ENCODE measurements at regions not wholly inside any gene's neighbourhood (a gene's known extent, or its start where the extent isn't known, plus 50 kb on each side); places are given as distances from the start of the nearest gene placed in this dataset.

DNA sequence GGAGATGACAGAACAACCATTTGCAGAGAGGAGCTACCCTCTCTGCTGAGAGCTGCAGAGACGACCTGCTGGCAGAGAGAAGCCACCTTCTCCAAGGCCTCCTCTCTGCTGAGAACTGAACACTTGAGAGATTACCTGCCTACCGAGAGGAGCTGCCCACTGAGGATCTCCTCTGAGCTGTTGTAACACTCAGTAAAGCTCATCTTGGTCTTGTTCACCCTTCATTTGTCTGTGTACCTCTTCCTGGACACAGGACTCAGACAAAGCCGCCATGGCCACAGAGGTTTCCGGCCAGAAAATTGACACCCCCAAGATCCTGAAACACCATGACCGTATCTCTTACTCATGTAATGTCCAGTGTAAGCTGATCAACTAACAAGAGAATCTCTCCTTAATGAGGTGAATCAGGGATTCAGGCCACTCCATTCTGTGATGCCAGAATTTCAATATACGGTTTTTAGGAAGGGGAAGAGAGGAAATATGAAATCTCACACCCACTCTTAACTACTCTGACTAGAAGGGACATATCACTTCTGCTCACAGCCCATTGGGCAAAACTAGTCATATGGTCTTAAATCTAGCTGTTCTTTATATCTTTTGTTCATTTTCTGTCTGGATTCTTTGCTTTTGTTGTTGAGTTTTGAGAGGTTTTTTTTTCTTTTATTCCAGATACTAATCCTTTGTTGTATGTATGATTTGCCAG lies 83.8 kb downstream of the RHOU start:
- in situ Hi-C loops (cut with HindIII; ENCODE audit: low sequenced_read_pairs): no loop called here
- DNase-seq (ENCODE audit: low spot score): no peak

DNA sequence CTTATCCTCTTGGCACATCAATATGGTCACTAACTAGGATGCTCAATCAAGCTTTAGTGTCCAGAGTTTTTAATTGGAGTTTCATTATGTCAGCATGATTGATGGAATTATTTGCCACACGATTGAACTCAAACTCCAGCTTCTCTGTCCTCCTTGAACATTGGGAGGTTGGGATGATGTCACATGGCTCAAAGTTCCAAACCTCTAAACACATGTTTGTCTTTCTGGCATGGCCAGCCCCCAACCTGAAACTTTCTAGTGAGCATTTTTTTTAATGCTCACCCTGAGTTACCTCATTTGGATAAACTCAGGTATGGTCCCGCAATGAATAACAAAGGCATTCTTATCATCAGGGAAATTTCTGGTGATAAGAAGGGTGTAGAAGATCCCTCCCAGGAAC lies 86.0 kb downstream of the RHOU start:
- in situ Hi-C loops (cut with HindIII; ENCODE audit: low sequenced_read_pairs): no loop called here
- DNase-seq (ENCODE audit: low spot score): no peak

DNA sequence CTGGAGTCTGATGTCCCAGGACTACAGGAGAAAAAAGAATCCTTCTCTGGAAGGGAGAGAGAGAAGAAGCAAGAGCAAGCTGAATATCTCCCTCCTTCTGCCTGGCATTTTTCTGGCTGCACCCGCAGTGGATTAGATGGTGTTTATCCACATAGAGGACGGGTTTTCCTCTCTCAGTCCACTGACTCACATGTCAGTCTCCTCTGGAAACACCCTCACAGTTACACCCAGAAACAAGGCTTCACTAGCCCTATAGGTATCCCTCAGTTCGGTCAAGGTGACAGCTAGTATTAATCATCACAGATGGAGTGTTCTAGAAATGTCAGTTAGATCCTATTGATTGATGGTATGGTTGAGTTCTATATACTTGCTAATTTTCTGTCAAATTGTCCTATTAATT lies 87.9 kb downstream of the RHOU start:
- in situ Hi-C loops (cut with HindIII; ENCODE audit: low sequenced_read_pairs): no loop called here
- DNase-seq (ENCODE audit: low spot score): no peak

DNA sequence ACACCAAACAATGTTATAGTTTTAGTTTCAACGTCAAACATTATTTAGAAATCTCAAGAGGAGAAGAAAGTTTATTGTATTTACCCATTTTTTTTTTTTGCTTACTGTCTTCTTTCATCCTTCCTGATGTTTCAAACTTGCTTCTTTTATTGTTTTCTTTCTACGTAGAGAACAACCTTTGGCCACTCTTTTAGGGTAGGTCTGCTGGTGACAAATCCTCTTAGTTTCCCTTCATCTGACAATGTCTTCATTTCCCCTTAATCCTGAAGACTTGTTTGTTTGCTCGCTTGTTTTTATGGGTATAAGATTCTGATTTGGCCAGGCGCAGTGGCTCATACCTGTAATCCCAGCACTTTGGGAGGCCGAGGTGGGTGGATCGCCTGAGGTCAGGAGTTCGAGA lies 89.1 kb downstream of the RHOU start:
- in situ Hi-C loops (cut with HindIII; ENCODE audit: low sequenced_read_pairs): no loop called here
- no peak for DNase-seq (ENCODE audit: low spot score)

- in situ Hi-C loops (cut with HindIII; ENCODE audit: low sequenced_read_pairs): no loop called here
- DNase-seq (ENCODE audit: low spot score): no peak
Observed at GRCh38 chr1:228825041-228825440, 89.8 kb downstream of the RHOU start.

- in situ Hi-C loops (cut with HindIII; ENCODE audit: low sequenced_read_pairs): no loop called here
- DNase-seq (ENCODE audit: low spot score): no peak
Observed at GRCh38 chr1:228825840-228826484, 90.7 kb downstream of the RHOU start.

DNA sequence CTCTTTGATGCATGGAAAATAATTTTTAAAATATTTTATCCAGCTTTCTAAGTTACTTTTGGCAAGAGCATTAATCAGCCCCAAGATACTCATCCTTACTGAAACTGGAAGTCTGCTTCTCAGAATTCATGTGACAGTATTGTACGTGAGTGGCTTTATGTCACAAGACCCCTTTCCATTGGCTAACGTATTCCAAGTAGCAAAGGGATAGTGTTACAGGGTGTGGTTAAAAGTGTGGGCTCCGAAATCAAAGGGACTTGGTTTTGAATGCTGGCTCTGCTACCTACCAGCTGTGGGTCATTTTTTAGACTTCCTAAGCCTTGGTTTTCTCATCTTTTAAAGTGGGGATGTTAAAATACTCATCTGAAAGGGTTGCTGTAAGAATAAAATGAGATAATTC lies 91.7 kb downstream of the RHOU start:
- DNase-seq (ENCODE audit: low spot score): no peak
- in situ Hi-C loops (cut with HindIII; ENCODE audit: low sequenced_read_pairs): no loop called here

DNA sequence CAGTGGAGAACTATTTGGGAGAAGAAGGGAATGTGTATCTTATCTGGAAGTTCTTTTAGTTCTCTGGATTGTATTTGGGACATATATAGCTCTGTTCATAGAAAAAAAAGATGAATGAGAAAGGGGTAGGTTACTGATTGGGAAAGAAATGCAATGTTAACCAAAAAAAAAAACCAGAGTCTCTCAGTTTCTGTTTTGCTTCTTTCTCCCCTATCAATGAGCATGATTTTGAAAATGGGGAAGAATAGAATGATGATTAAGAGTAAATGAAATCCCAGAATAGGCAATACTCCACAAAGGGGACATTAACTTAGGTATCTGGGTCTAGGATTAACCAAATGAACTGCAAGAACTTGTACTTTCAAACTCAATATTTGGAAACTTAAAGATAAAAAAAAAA lies 92.9 kb downstream of the RHOU start:
- no peak for DNase-seq (ENCODE audit: low spot score)
- in situ Hi-C loops (cut with HindIII; ENCODE audit: low sequenced_read_pairs): no loop called here

GRCh38 chr1:228830185-228830953 lies 95.1 kb downstream of the RHOU start:
- in situ Hi-C loops (cut with HindIII; ENCODE audit: low sequenced_read_pairs): no loop called here

GRCh38 chr1:228830954-228831481 lies 95.7 kb downstream of the RHOU start:
- no peak for DNase-seq (ENCODE audit: low spot score)
- in situ Hi-C loops (cut with HindIII; ENCODE audit: low sequenced_read_pairs): no loop called here

More at GRCh38 chr1:228830185-228830953, 95.1 kb downstream of the RHOU start:
- peak; percentile 77 for DNase-seq (ENCODE audit: low spot score)

GRCh38 chr1:228833911-228834688 lies 98.8 kb downstream of the RHOU start:
- no peak for DNase-seq (ENCODE audit: low spot score)
- in situ Hi-C loops (cut with HindIII; ENCODE audit: low sequenced_read_pairs): no loop called here

DNA sequence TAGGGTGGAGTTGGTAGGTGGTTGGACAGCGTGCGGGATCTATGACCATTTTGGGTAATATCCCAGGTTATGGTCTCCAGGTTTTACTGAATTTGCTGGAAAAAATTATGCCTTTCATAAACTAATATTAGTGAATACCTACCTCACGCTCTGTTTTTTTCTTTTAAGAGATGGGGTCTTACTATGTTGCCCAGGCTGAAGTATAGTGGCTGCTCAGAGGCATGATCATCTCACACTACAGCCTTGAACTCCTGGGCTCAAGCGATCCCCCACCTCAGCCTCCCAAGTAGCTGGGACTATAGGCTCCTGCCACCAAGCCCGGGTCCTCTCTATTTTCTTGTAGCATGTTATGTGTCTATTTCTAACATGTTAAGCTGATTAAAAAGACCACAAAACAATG lies 100.2 kb downstream of the RHOU start:
- no peak for DNase-seq (ENCODE audit: low spot score)
- in situ Hi-C loops (cut with HindIII; ENCODE audit: low sequenced_read_pairs): no loop called here

DNA sequence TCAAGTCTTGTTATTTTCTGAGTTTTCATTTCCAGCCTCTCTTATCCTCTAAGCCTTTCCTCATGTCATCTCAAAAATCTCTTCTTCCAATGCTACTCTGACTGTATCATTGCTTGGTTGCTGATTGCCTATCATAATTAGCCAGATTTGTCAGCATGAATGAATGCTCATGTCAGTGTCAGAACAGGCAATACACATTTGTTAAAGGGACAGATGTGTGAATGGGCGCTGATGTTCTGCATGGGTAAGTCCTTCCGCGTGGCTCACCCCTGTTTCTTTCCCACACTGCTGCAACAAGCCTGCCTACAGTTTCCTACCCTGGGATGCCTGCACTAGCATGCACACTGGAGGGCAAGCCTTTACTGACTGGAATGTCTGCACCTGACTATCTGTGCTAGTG lies 100.6 kb downstream of the RHOU start:
- no peak for DNase-seq (ENCODE audit: low spot score)
- in situ Hi-C loops (cut with HindIII; ENCODE audit: low sequenced_read_pairs): no loop called here

GRCh38 chr1:228836427-228836826 lies 101.1 kb downstream of the RHOU start:
- peak; percentile 2 for DNase-seq (ENCODE audit: low spot score)
- in situ Hi-C loops (cut with HindIII; ENCODE audit: low sequenced_read_pairs): no loop called here

DNA sequence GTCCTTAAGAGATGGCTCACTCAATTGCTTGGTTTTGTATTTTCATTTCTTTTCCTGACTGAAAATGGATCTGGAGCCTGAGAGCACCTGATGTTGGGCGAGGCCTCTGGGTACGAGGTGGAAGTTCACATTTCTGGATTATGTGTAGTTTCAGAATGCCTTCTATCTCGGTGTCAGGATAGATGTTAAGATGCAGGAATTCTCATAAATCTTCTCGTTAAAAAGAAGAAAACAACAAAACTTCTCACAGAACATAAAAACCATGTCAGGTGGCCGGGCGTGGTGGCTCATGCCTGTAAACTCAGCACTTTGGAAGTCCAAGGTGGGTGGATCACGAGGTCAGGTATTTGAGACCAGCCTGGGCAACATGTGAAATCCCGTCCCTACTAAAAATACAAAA lies 101.8 kb downstream of the RHOU start:
- in situ Hi-C loops (cut with HindIII; ENCODE audit: low sequenced_read_pairs): no loop called here
- DNase-seq (ENCODE audit: low spot score): no peak

- in situ Hi-C loops (cut with HindIII; ENCODE audit: low sequenced_read_pairs): no loop called here
- no peak for DNase-seq (ENCODE audit: low spot score)
Observed at GRCh38 chr1:228837817-228838716, 102.8 kb downstream of the RHOU start.

DNA sequence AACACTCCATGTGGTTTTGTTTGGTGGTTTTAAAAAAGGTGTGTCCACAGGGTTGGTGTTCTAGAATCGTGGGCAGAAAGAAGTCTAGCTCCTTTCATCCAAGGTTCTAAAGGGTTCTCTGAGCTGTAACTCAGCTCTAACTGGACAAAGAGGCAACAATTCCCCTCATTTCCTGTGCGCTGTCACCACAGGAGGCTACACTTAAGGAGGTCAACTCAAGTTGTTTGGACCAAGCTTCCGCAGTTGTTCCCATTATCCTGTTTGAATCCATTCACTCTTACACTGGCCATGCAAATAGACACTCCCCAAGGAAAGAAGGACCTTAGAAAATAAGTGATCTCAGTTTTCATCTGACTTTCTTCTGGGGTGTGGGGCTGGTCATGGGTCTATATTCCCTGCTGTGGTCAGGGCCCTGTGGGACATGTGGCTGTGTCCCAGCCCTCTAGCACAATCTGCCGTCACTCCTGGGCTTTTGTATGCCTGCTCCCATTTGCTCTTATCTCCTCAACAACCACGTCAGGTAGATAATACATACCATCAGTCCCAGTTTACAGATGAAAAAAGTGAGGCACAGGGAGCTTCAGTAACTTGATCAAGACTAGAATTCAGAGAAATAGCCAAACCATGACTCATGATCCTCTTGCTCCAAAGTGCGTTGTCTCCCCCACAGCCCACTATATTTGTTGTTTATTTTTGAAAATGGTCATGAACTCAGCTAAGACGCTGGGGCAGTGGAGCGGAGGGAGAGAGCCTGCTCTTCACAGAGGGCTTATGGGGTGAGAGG lies 103.6 kb downstream of the RHOU start:
- no peak for DNase-seq (ENCODE audit: low spot score)
- in situ Hi-C loops (cut with HindIII; ENCODE audit: low sequenced_read_pairs): no loop called here

DNA sequence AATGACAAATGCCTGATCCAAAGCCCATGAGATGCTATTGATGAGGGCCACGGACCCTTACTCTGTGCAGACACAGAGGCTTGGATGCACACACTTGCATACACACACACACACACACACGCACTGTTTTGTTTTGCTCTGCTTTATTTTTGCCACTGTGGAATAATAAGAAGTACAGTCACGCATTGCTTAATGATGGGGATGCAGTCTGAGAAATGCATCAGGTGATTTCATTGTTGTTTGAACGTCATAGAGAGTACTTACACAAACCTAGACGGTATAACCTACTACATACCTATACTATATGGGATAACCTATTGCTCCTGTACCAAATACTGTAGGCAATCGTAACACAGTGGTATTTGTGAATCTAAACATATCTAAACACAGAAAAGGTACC lies 104.4 kb downstream of the RHOU start:
- no peak for DNase-seq (ENCODE audit: low spot score)
- in situ Hi-C loops (cut with HindIII; ENCODE audit: low sequenced_read_pairs): no loop called here
